PC-9 (cell line): ENCODE measurements at regions not wholly inside any gene's neighbourhood (a gene's known extent, or its start where the extent isn't known, plus 50 kb on each side); places are given as distances from the start of the nearest gene placed in this dataset.
"Not testable (repeated sequence)": the region's sequence is repeated elsewhere in the genome, so short reads cannot be mapped to it uniquely, and the experiment has no call there.

Experiments used
- BruUV-seq: library from RNA; stranded (reverse); fragments of 400-500 nt; replicated peaks from 2 replicates; lab custom pipeline; 2021; lab: Mats Ljungman, UMichigan
- CTCF ChIA-PET: fragments of 300-600 bp; sonication (Branson Sonifier 250); formaldehyde crosslinking; loops from one replicate; lab custom pipeline; 2022; ENCODE audit warnings: antibody characterized with exemption; lab: Charles Lee
- POLR2A ChIA-PET: fragments of 300-600 bp; sonication (Branson Sonifier 250); formaldehyde crosslinking; loops from one replicate; lab custom pipeline; 2022; ENCODE audit warnings: antibody characterized with exemption; ENCODE audit not compliant: unreplicated experiment; lab: Charles Lee
- DNase-seq, 2 experiments: peaks; one replicate each; pipeline versions ENCODE4 v3.0.0 to v3.0.0-alpha.2; 2015 to 2022; ENCODE audit warnings: mixed read lengths in 1 of 2
- H2AFZ ChIP-seq: fragments of 200-600 bp; sonication (generic); 2 replicates; pipeline ENCODE4 v1.8.1; 2017; ENCODE audit warnings: antibody characterized with exemption
- H3F3A ChIP-seq: fragments of 200-600 bp; sonication (generic); 2 replicates; pipeline ENCODE4 v1.8.1; 2017; ENCODE audit warnings: antibody characterized with exemption, mild to moderate bottlenecking, low read depth; ENCODE audit not compliant: insufficient read depth
- H3K27ac ChIP-seq: fragments of 200-600 bp; sonication (generic); 2 replicates; pipeline ENCODE4 v1.6.1; 2016; ENCODE audit warnings: mixed run types
- H3K27me3 ChIP-seq: fragments of 200-600 bp; sonication (generic); 2 replicates; pipeline ENCODE4 v1.6.1; 2016; ENCODE audit warnings: low read depth, mixed run types; ENCODE audit not compliant: insufficient read depth
- H3K36me3 ChIP-seq: fragments of 200-600 bp; sonication (generic); 2 replicates; pipeline ENCODE4 v1.6.1; 2016; ENCODE audit warnings: low read depth, mixed run types
- H3K4me1 ChIP-seq: fragments of 200-600 bp; sonication (generic); replicated peaks from 2 replicates; pipeline ENCODE4 v1.6.1; 2016; ENCODE audit warnings: mixed run types; ENCODE audit not compliant: insufficient read depth
- H3K4me2 ChIP-seq: fragments of 200-600 bp; sonication (generic); 2 replicates; pipeline ENCODE4 v1.6.1; 2017; ENCODE audit warnings: mixed run types
- H3K4me3 ChIP-seq: fragments of 200-600 bp; sonication (generic); 2 replicates; pipeline ENCODE4 v1.6.1; 2016; ENCODE audit warnings: mixed run types
- H3K79me2 ChIP-seq: fragments of 200-600 bp; sonication (generic); 2 replicates; pipeline ENCODE4 v1.6.1; 2017; ENCODE audit warnings: low read depth, mixed run types
- H3K9me2 ChIP-seq: fragments of 200-600 bp; sonication (generic); 2 replicates; pipeline ENCODE4 v1.8.1; 2017; ENCODE audit warnings: mild to moderate bottlenecking; ENCODE audit not compliant: insufficient read depth
- H3K9me3 ChIP-seq: fragments of 200-600 bp; sonication (generic); 2 replicates; pipeline ENCODE4 v1.8.1; 2016; ENCODE audit warnings: low read depth; ENCODE audit not compliant: insufficient read depth
- H4K20me1 ChIP-seq: fragments of 200-600 bp; sonication (generic); 2 replicates; pipeline ENCODE4 v1.8.1; 2017; ENCODE audit not compliant: insufficient read depth
- EZH2 ChIP-seq: fragments of 200-600 bp; sonication (generic); IDR thresholded peaks from 2 replicates; pipeline ENCODE4 v1.8.0; 2017; ENCODE audit warnings: antibody characterized with exemption, low read depth
- intact Hi-C: fragments of 100-400 bp; cut with micrococcal nuclease; formaldehyde crosslinking; loops from one replicate; pipeline ENCODE4 v1.10.0; 2022; ENCODE audit not compliant: unreplicated experiment
- TF ChIP-seq, protein P1 (sequence below): fragments of 200-600 bp; sonication (generic); conservative IDR thresholded peaks from 2 replicates; pipeline ENCODE4 v1.6.1; 2017; ENCODE audit warnings: mixed run types, antibody characterized with exemption, mild to moderate bottlenecking, moderate library complexity

GRCh38 chr14:105962532-105962931 lies 436.1 kb downstream of the TMEM121 start:
- no peak for DNase-seq
- Histone ChIP-seq H3K9me2 (no peaks in the 10 kb centered on the region), H2AFZ (no peak overlapping the region), H3K9me3 (no peaks in the 10 kb centered on the region), H3K79me2 (no peaks in the 10 kb centered on the region), H3K4me1 (no peaks in the 10 kb centered on the region), H3K36me3 (no peaks in the 10 kb centered on the region), H3K27ac (no peak overlapping the region), H3K4me2 (no peak overlapping the region), H3K27me3 (peaks cover 6% of the 10 kb centered on the region), H3K4me3 (no peak overlapping the region), H3F3A (no peaks in the 10 kb centered on the region), H4K20me1 (no peaks in the 10 kb centered on the region)
- TF ChIP-seq, protein P1, sequence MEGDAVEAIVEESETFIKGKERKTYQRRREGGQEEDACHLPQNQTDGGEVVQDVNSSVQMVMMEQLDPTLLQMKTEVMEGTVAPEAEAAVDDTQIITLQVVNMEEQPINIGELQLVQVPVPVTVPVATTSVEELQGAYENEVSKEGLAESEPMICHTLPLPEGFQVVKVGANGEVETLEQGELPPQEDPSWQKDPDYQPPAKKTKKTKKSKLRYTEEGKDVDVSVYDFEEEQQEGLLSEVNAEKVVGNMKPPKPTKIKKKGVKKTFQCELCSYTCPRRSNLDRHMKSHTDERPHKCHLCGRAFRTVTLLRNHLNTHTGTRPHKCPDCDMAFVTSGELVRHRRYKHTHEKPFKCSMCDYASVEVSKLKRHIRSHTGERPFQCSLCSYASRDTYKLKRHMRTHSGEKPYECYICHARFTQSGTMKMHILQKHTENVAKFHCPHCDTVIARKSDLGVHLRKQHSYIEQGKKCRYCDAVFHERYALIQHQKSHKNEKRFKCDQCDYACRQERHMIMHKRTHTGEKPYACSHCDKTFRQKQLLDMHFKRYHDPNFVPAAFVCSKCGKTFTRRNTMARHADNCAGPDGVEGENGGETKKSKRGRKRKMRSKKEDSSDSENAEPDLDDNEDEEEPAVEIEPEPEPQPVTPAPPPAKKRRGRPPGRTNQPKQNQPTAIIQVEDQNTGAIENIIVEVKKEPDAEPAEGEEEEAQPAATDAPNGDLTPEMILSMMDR = no peak
- no peak for TF ChIP-seq EZH2
- intact Hi-C loops = no loop called here
- no TSS peak for BruUV-seq
- ChIA-PET CTCF (no interaction called here), POLR2A (no interaction called here)

GRCh38 chr14:105968291-105968690 lies 441.9 kb downstream of the TMEM121 start:
- Histone ChIP-seq H3K79me2 (no peaks in the 10 kb centered on the region), H3K9me2 (no peaks in the 10 kb centered on the region), H3K9me3 (no peaks in the 10 kb centered on the region), H3K27me3 (peaks cover 61% of the 10 kb centered on the region), H2AFZ (no peak overlapping the region), H3K36me3 (no peaks in the 10 kb centered on the region), H3K4me2 (no peak overlapping the region), H3K4me1 (no peaks in the 10 kb centered on the region), H3K27ac (no peak overlapping the region), H4K20me1 (no peaks in the 10 kb centered on the region), H3F3A (no peaks in the 10 kb centered on the region), H3K4me3 (no peak overlapping the region)
- no peak for DNase-seq
- no TSS peak for BruUV-seq
- CTCF ChIA-PET = no interaction called here
- intact Hi-C loops = no loop called here
- TF ChIP-seq, protein P1 = no peak
- no peak for TF ChIP-seq EZH2
- POLR2A ChIA-PET = no interaction called here

DNA sequence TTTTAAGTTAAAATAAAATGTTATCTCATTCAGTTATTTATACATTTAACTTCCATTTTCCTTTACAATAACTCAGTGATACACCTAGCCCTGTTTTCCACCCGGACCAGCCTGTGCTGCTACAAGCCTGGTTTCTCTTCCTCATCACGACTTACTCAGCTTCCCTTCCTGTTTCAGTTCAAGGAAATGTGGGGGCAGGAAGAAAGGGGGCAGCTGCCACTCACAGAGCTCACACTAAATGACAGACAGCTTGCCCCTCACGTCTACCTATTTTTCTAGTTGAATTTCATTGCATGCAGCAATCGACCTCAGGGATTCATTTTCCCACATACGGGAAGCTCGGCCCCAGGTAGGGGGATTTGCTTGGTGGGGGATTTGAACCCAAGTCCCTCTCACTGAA lies 442.6 kb downstream of the TMEM121 start:
- H3K79me2 ChIP-seq, H4K20me1 ChIP-seq, H3K4me1 ChIP-seq, POLR2A ChIA-PET, H3K9me3 ChIP-seq, intact Hi-C loops, H2AFZ ChIP-seq, H3K36me3 ChIP-seq, H3K4me2 ChIP-seq, DNase-seq, CTCF ChIA-PET, BruUV-seq, H3F3A ChIP-seq, H3K4me3 ChIP-seq, H3K27ac ChIP-seq, H3K9me2 ChIP-seq: not testable (repeated sequence)
- H3K27me3 ChIP-seq = peaks cover 69% of the 10 kb centered on the region

DNA sequence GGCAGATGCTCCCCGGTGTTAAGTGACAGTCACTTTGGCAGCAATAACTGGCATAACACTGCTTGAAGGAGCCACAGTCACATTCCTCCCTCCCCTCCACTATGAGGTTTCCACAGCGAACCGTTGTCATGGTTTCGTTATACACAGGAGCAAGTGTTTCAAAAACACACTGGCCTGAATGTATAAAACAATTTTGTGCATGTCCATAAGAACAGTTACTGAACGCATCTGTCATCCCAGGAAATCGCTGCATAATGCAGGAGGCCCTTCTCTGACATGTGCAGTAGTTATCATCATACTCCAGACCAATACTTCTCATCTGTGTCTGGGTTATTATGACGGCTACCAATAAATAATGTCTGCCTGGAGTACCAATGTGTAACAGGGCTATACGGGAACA lies 444.4 kb downstream of the TMEM121 start:
- H3K4me1 ChIP-seq, H3K4me3 ChIP-seq, H3K9me2 ChIP-seq, H3K9me3 ChIP-seq, H3K79me2 ChIP-seq, H3K27ac ChIP-seq, intact Hi-C loops, POLR2A ChIA-PET, H4K20me1 ChIP-seq, H3K36me3 ChIP-seq, H2AFZ ChIP-seq, H3F3A ChIP-seq, CTCF ChIA-PET, BruUV-seq, DNase-seq, H3K4me2 ChIP-seq: not testable (repeated sequence)
- peaks cover 73% of the 10 kb centered on the region for H3K27me3 ChIP-seq
